ENCODE measurements at regions not wholly inside any gene's neighbourhood (a gene's known extent, or its start where the extent isn't known, plus 50 kb on each side); places are given as distances from the start of the nearest gene placed in this dataset.

- no peak for DNase-seq
These were observed 231.2 kb upstream of the SGCD start for GRCh38 chr5:156095709-156096241.

GRCh38 chr5:156096259-156096658, 230.7 kb upstream of the SGCD start:
- no peak for DNase-seq

- no peak for DNase-seq
These were observed 223.6 kb upstream of the SGCD start for GRCh38 chr5:156103155-156103885.

GRCh38 chr5:156109317-156110023, 217.5 kb upstream of the SGCD start:
- no peak for DNase-seq

- no peak for DNase-seq
These were observed 207.3 kb upstream of the SGCD start for GRCh38 chr5:156119692-156120091.

GRCh38 chr5:156120777-156121176, 206.2 kb upstream of the SGCD start:
- peak; percentile 2 for DNase-seq

- no peak for DNase-seq
These were observed 205.7 kb upstream of the SGCD start for GRCh38 chr5:156121234-156121633.

GRCh38 chr5:156121882-156122281, 205.1 kb upstream of the SGCD start:
- no peak for DNase-seq

- no peak for DNase-seq
These were observed 202.3 kb upstream of the SGCD start for GRCh38 chr5:156124708-156125107.

GRCh38 chr5:156125118-156125517, 201.8 kb upstream of the SGCD start:
- DNase-seq: no peak

GRCh38 chr5:156126716-156127115, 200.2 kb upstream of the SGCD start:
- DNase-seq: no peak

- DNase-seq: no peak
These were observed 198.9 kb upstream of the SGCD start for GRCh38 chr5:156128026-156128425.

- DNase-seq: no peak
These were observed 192.7 kb upstream of the SGCD start for GRCh38 chr5:156134216-156134615.

- no peak for DNase-seq
These were observed 191.4 kb upstream of the SGCD start for GRCh38 chr5:156135531-156135930.

GRCh38 chr5:156137071-156137869, 189.7 kb upstream of the SGCD start:
- DNase-seq: no peak

GRCh38 chr5:156142867-156143266, 184.1 kb upstream of the SGCD start:
- no peak for DNase-seq

GRCh38 chr5:156147261-156147943, 179.6 kb upstream of the SGCD start:
- no peak for DNase-seq

- DNase-seq: no peak
These were observed 179.0 kb upstream of the SGCD start for GRCh38 chr5:156147944-156148285.

- no peak for DNase-seq
These were observed 178.7 kb upstream of the SGCD start for GRCh38 chr5:156148301-156148700.

- no peak for DNase-seq
These were observed 177.8 kb upstream of the SGCD start for GRCh38 chr5:156149213-156149612.

GRCh38 chr5:156153602-156154001, 173.4 kb upstream of the SGCD start:
- DNase-seq: no peak

- DNase-seq: no peak
These were observed 172.2 kb upstream of the SGCD start for GRCh38 chr5:156154757-156155156.

- no peak for DNase-seq
These were observed 171.4 kb upstream of the SGCD start for GRCh38 chr5:156155598-156155997.

Measured in NCI-H1694 (cell line).